GM18909 (cell line): ENCODE measurements at regions not wholly inside any gene's neighbourhood (a gene's known extent, or its start where the extent isn't known, plus 50 kb on each side); places are given as distances from the start of the nearest gene placed in this dataset.

Experiments
- ATAC-seq: cut with Tn5 transposase; IDR thresholded peaks from one replicate; pipeline ENCODE4 v1.9.1; 2021; ENCODE audit warnings: mild to moderate bottlenecking; ENCODE audit not compliant: unreplicated experiment, poor library complexity

DNA sequence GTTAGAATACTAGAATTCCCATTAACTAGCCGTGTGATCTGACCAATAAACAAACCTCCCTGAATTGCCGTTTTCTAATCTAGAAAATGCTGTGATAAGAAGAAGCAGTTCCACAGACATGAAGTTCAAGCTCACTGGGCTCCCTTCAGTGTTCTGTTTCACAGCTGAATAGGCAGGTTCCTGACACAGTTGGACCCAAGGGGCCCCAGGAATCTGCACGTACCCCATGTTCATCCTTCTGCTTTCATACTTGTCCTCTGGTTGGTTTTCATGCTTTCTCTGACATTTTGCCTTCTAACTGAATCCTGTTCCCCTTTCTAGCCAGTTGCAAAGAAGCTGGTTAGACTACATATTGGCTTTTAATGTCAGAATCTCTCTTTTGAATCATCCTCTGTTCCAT lies 374.1 kb upstream of the MAD2L1 start:
- ATAC-seq: no peak

DNA sequence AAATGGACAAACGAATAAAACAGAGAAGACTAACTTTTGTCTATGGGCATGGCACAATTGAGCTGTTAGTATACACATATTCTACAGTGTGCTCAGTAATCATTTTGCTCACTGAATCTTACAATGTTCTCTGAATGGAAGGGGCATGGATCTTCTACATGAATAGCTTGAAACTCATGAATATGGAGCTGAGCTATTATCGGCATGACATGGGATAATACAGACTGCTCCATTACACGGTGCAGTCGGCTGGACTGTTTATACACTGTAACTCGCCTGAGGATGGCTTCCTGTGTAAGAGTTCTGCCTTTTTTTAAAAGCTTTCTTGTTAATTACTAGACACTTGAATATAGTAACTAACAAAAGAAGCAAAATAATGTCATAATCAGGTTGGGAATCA lies 368.5 kb upstream of the MAD2L1 start:
- ATAC-seq: no peak

DNA sequence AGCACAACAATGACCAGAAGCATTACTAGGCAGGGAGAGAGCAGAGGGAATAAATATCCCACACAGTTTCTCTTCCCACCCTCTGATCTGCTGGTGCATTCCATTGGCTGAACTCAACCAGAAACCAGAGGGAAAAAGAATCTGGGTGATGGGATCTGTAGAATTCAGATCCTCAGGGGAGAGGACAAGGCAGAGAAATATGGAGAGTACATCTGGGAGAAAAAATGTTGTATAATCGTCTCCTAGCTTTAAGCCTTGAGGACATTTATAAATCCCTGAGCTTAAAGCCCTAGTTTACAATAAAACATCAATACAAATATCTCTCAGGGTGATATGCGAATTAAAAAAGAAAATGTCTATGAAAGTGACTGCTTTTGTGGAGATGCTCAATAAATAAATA lies 368.1 kb upstream of the MAD2L1 start:
- no peak for ATAC-seq

GRCh38 chr4:120432301-120432860 lies 365.7 kb upstream of the MAD2L1 start:
- ATAC-seq: no peak

DNA sequence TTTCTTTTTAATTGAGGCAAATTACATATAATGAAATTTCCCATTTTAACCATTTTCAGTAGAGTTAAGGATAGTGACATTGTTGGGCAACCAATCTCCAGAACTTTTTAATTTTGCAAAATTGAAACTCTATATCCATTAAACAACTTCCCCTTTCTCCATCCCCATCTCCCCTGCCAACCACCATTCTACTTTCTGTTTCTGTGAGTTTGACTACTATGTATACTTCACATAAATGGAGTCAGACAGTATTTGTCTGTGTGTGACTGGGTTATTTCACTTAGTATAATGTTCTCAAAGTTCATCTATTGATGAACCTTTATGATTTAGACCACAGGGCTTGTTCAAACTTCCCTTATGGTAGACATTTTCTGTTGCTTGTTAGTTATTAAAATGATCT lies 364.5 kb upstream of the MAD2L1 start:
- peak; percentile 56 for ATAC-seq

GRCh38 chr4:120418146-120418545 lies 351.5 kb upstream of the MAD2L1 start:
- ATAC-seq: no peak

GRCh38 chr4:120415896-120416295 lies 349.2 kb upstream of the MAD2L1 start:
- no peak for ATAC-seq

GRCh38 chr4:120406960-120407359 lies 340.3 kb upstream of the MAD2L1 start:
- ATAC-seq: no peak

GRCh38 chr4:120403296-120403695 lies 336.6 kb upstream of the MAD2L1 start:
- ATAC-seq: no peak

GRCh38 chr4:120400441-120400840 lies 333.8 kb upstream of the MAD2L1 start:
- ATAC-seq: no peak

GRCh38 chr4:120399826-120400225 lies 333.2 kb upstream of the MAD2L1 start:
- no peak for ATAC-seq

DNA sequence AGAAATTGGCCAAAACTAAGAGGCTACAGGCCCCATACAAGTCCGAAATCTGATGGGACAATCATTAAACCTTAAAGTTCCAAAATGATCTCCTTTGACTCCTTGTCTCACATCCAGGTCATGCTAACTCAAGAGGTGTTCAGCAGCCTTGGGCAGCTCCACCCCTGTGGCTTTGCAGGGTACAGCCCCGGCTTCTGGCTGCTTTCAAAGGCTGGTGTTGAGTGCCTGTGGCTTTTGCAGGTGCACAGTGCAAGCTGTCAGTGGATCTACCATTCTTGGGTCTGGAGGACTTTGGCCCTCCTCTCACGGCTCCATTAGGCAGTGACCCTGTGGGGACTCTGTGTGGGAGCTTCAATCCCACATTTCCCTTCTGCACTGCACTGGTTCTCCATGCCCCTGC lies 329.1 kb upstream of the MAD2L1 start:
- no peak for ATAC-seq

DNA sequence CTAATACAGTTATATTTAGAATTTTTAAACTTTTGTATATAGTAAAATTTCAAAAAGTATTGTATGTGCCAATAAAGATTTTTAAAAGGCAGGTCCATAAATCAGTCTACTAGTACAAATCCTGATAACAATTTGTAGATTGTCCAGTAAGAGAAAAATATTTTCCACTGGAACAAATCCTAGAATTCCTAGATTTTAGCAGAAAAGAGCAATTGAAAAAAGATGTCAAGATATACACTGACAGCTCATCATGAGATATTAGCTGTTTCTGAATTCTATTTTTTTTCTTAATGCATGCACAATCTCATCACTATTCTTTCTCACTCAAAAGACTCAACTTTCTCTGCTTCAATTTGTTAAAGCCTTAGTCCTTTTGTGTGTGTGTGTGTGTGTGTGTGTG lies 289.2 kb upstream of the MAD2L1 start:
- ATAC-seq: no peak

GRCh38 chr4:120354381-120354780 lies 287.7 kb upstream of the MAD2L1 start:
- ATAC-seq: no peak

GRCh38 chr4:120353235-120353634 lies 286.6 kb upstream of the MAD2L1 start:
- ATAC-seq: no peak

GRCh38 chr4:120352739-120353138 lies 286.1 kb upstream of the MAD2L1 start:
- no peak for ATAC-seq

GRCh38 chr4:120348948-120349347 lies 282.3 kb upstream of the MAD2L1 start:
- no peak for ATAC-seq

DNA sequence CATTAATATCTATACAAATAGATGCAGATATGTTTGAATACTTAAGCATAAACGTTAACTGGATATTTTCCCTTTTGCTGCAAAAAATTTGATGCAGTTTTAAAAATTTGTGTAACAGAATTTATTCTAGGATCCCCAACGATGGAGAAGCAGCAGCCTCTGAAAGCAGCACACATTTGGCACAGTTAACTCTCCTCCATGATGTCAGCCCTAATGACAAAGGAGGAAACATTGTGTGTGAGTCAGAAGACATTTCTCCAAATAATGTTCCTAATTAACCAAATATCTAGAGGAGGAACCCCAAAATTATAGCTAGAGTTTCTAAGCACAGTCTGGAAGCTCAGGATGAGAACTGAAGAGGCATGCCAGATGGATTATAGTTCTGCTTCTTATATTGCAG lies 281.9 kb upstream of the MAD2L1 start:
- no peak for ATAC-seq

GRCh38 chr4:120331486-120332370 lies 265.1 kb upstream of the MAD2L1 start:
- peak; percentile 43 for ATAC-seq

DNA sequence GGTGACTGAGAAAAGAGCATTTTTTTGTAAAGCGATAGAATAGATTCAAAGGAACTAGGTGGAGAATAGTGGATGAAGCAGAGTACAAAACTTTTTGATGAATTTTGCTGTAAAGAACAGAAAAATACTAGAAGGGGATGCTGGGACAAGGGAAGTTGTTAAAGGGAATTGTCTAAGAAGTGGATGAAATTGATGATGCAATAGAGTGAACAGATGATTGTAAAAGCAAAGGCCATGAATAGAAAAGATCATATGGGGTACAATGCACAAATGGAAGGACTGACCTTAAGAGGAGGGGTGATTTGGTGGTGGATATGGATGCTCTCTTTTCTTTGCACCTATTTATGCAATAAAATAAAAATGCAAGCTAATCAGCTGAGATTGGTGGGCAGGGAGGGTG lies 262.7 kb upstream of the MAD2L1 start:
- ATAC-seq: no peak

DNA sequence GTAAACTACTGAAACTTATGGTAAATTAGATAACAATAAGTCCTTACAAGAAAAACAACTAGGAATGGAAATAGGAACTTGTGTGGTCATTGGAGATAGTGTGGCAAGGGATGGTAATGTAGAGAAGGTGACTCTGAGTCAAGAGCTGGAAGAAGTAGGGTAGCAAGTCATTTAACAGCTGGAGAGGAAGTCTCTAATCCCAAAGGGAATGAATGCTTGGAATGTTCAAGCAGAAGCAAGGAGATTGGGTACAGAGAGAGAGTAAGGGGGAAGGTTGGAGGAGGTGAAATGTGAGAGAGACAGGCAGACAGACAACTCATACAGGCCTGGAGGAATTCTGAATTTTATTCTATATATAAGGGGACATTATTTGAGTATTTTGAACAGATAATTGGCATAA lies 260.6 kb upstream of the MAD2L1 start:
- ATAC-seq: no peak
